H1 (cell line): ENCODE measurements at regions not wholly inside any gene's neighbourhood (a gene's known extent, or its start where the extent isn't known, plus 50 kb on each side); places are given as distances from the start of the nearest gene placed in this dataset.

Experiments
- CTCF ChIA-PET: fragments of 300-600 bp; sonication (Branson Sonifier 250); formaldehyde crosslinking; loops from one replicate; lab custom pipeline; 2021; ENCODE audit not compliant: partially characterized antibody; lab: Charles Lee
- POLR2A ChIA-PET: fragments of 300-600 bp; sonication (Branson Sonifier 250); formaldehyde crosslinking; loops from one replicate; lab custom pipeline; 2021; ENCODE audit warnings: inconsistent platforms; ENCODE audit not compliant: partially characterized antibody; lab: Charles Lee
- DNase-seq, 2 experiments: peaks; one replicate each; pipeline versions ENCODE4 v3.0.0 to v3.0.0-alpha.2; 2010 to 2022; ENCODE audit warnings: low spot score in 2 of 2, low read depth in 1 of 2, mixed read lengths in 1 of 2
- FAIRE-seq: peaks from 2 replicates; lab custom pipeline; 2011; peaks lifted over from hg19 to GRCh38; lab: Jason Lieb, UNC
- H2AFZ ChIP-seq: 2 replicates; pipeline ENCODE4 v1.8.1; 2012; ENCODE audit warnings: low read length, inconsistent platforms
- H2AK5ac ChIP-seq: 2 replicates; pipeline ENCODE4 v1.6.1; 2013; ENCODE audit warnings: low read depth, low read length
- H2BK120ac ChIP-seq: replicated peaks from 2 replicates; pipeline ENCODE3; 2013; ENCODE audit warnings: low read depth, low read length, inconsistent platforms
- H2BK12ac ChIP-seq: 2 replicates; pipeline ENCODE4 v1.6.1; 2013; ENCODE audit warnings: low read depth, low read length
- H2BK15ac ChIP-seq: 2 replicates; pipeline ENCODE4 v1.6.1; 2013; ENCODE audit warnings: low read length
- H2BK20ac ChIP-seq: 2 replicates; pipeline ENCODE4 v1.6.1; 2013; ENCODE audit warnings: low read length
- H2BK5ac ChIP-seq: 2 replicates; pipeline ENCODE4 v1.6.1; 2013; ENCODE audit warnings: low read depth, low read length
- H3K14ac ChIP-seq: 2 replicates; pipeline ENCODE4 v1.6.1; 2013; ENCODE audit warnings: inconsistent platforms; ENCODE audit not compliant: insufficient read length
- H3K18ac ChIP-seq: 2 replicates; pipeline ENCODE4 v1.6.1; 2013; ENCODE audit warnings: low read length; ENCODE audit errors: extremely low read depth
- H3K23ac ChIP-seq: 2 replicates; pipeline ENCODE4 v1.6.1; 2013; ENCODE audit warnings: inconsistent platforms; ENCODE audit not compliant: insufficient read length
- H3K23me2 ChIP-seq: 2 replicates; pipeline ENCODE4 v1.6.1; 2013; ENCODE audit warnings: low read depth, low read length
- H3K27ac ChIP-seq: 2 replicates; pipeline ENCODE4 v1.6.1; 2011; ENCODE audit warnings: low read depth, low read length, inconsistent platforms
- H3K27me3 ChIP-seq, 4 experiments: replicated peaks in 1 of 4; 1 replicate in 1 of 4; 2 replicates in 3 of 4; pipeline versions ENCODE4 v1.6.1 to v1.8.1; 2011 to 2013; ENCODE audit warnings: low read length in 3 of 4, mild to moderate bottlenecking in 3 of 4, inconsistent platforms in 2 of 4, mixed read lengths in 2 of 4, moderate library complexity in 1 of 4; ENCODE audit not compliant: control insufficient read depth in 3 of 4, insufficient read depth in 3 of 4; ENCODE audit errors: extremely low read depth in 1 of 4
- H3K36me3 ChIP-seq, 4 experiments: 2 replicates each; pipeline versions ENCODE4 v1.6.1 to v1.8.1; 2011 to 2013; ENCODE audit warnings: mild to moderate bottlenecking in 4 of 4, low read length in 3 of 4, moderate library complexity in 2 of 4, control low read depth in 1 of 4, inconsistent platforms in 1 of 4; ENCODE audit not compliant: insufficient read depth in 4 of 4, control insufficient read depth in 2 of 4
- H3K4ac ChIP-seq: replicated peaks from 2 replicates; pipeline ENCODE3; 2013; ENCODE audit warnings: low read length, low read depth, mixed read lengths, inconsistent platforms; ENCODE audit not compliant: insufficient read length
- H3K4me1 ChIP-seq, 4 experiments: replicated peaks in 1 of 4; 1 replicate in 1 of 4; 2 replicates in 3 of 4; pipeline versions ENCODE4 v1.6.1 to v1.8.1; 2011 to 2013; ENCODE audit warnings: low read length in 3 of 4, inconsistent platforms in 2 of 4, mixed read lengths in 1 of 4; ENCODE audit not compliant: insufficient read depth in 4 of 4, control insufficient read depth in 3 of 4
- H3K4me2 ChIP-seq, 2 experiments: 2 replicates each; pipeline versions ENCODE4 v1.6.1 to v1.8.1; 2011 to 2013; ENCODE audit warnings: low read depth in 2 of 2, low read length in 2 of 2, control low read depth in 1 of 2, inconsistent platforms in 1 of 2, mild to moderate bottlenecking in 1 of 2; ENCODE audit not compliant: insufficient read depth in 1 of 2
- H3K4me3 ChIP-seq, 4 experiments: fragments of 200-600, 300-600 bp in 1 of 4; sonication (generic), shearing (Covaris generic), sonication (Bioruptor Twin) in 1 of 4; 2 replicates each; pipeline versions ENCODE4 v1.5.1 to v1.8.1; 2011 to 2016; ENCODE audit warnings: low read length in 4 of 4, low read depth in 3 of 4, control low read depth in 2 of 4, inconsistent platforms in 2 of 4, mild to moderate bottlenecking in 2 of 4, mixed read lengths in 1 of 4, moderate library complexity in 1 of 4; ENCODE audit not compliant: insufficient read depth in 2 of 4; ENCODE audit errors: extremely low read depth in 1 of 4
- H3K56ac ChIP-seq: replicated peaks from 2 replicates; pipeline ENCODE3; 2013; ENCODE audit warnings: low read depth, mild to moderate bottlenecking, mixed read lengths, low read length, inconsistent platforms; ENCODE audit not compliant: insufficient read length
- H3K79me1 ChIP-seq: 2 replicates; pipeline ENCODE4 v1.6.1; 2013; ENCODE audit warnings: low read depth, low read length, control low read depth
- H3K79me2 ChIP-seq, 2 experiments: 2 replicates each; pipeline versions ENCODE4 v1.6.1 to v1.8.1; 2012 to 2013; ENCODE audit warnings: low read length in 2 of 2, mild to moderate bottlenecking in 2 of 2, inconsistent platforms in 1 of 2; ENCODE audit not compliant: insufficient read depth in 2 of 2, control insufficient read depth in 1 of 2
- H3K9ac ChIP-seq, 4 experiments: replicated peaks in 1 of 4; 1 replicate in 1 of 4; 2 replicates in 3 of 4; pipeline versions ENCODE4 v1.6.1 to v1.8.1; 2011 to 2013; ENCODE audit warnings: low read depth in 3 of 4, low read length in 3 of 4, control low read depth in 2 of 4, mild to moderate bottlenecking in 2 of 4, moderate library complexity in 2 of 4, inconsistent platforms in 1 of 4; ENCODE audit errors: extremely low read depth in 1 of 4
- H3K9me3 ChIP-seq, 2 experiments: 2 replicates each; pipeline versions ENCODE4 v1.6.1 to v1.8.1; 2012 to 2013; ENCODE audit warnings: mild to moderate bottlenecking in 2 of 2, moderate library complexity in 2 of 2, control low read depth in 1 of 2, inconsistent platforms in 1 of 2, low read depth in 1 of 2, low read length in 1 of 2, mixed read lengths in 1 of 2; ENCODE audit not compliant: insufficient read depth in 2 of 2
- H4K20me1 ChIP-seq, 2 experiments: replicated peaks in 1 of 2; 2 replicates each; pipeline versions ENCODE3 to v1.8.1; 2011 to 2013; ENCODE audit warnings: inconsistent platforms in 2 of 2, low read length in 2 of 2, mild to moderate bottlenecking in 1 of 2; ENCODE audit not compliant: insufficient read depth in 2 of 2, control insufficient read depth in 1 of 2
- H4K5ac ChIP-seq: 2 replicates; pipeline ENCODE4 v1.6.1; 2013; ENCODE audit warnings: low read length, low read depth, mixed read lengths, inconsistent platforms; ENCODE audit not compliant: insufficient read length
- H4K8ac ChIP-seq: 2 replicates; pipeline ENCODE4 v1.8.0; 2013; ENCODE audit warnings: mild to moderate bottlenecking, moderate library complexity, low read length, inconsistent platforms; ENCODE audit not compliant: insufficient read depth; ENCODE audit errors: extremely low read depth
- H4K91ac ChIP-seq: replicated peaks from 2 replicates; pipeline ENCODE3; 2013; ENCODE audit warnings: low read length, mixed read lengths, inconsistent platforms; ENCODE audit not compliant: insufficient read length
- CBX5 ChIP-seq: fragments of 300-800, 300-1000 bp; sonication (generic); IDR thresholded peaks from 2 replicates; pipeline ENCODE4 v1.7.1; 2016; ENCODE audit warnings: antibody characterized with exemption, low read length, low read depth
- CTCF ChIP-seq, 3 experiments: IDR thresholded peaks; 1 replicate in 2 of 3; 2 replicates in 1 of 3; pipeline versions ENCODE4 v1.5.1 to v1.6.1; 2011; ENCODE audit warnings: low read length in 3 of 3, mild to moderate bottlenecking in 3 of 3, inconsistent platforms in 2 of 3, low read depth in 1 of 3, moderate library complexity in 1 of 3; ENCODE audit not compliant: insufficient read depth in 1 of 3; ENCODE audit errors: control extremely low read depth in 1 of 3
- RAD21 ChIP-seq, 2 experiments: IDR thresholded peaks in 1 of 2; conservative IDR thresholded peaks in 1 of 2; 2 replicates each; pipeline ENCODE4 v1.6.1; 2011; ENCODE audit warnings: low read depth in 2 of 2, low read length in 2 of 2, improper control_type of control experiment in 1 of 2, inconsistent platforms in 1 of 2, mild to moderate bottlenecking in 1 of 2, moderate library complexity in 1 of 2
- WGBS, 2 experiments: shearing (Covaris generic) in 1 of 2; methylation state at CpG; one replicate each; pipeline versions ENCODE4 v1.1.6 to v1.1.7; 2013 to 2015; ENCODE audit warnings: low lambda C conversion rate in 2 of 2, mixed read lengths in 2 of 2, inconsistent platforms in 1 of 2, low coverage in 1 of 2, missing lambda C conversion rate in 1 of 2; ENCODE audit not compliant: insufficient replicate concordance in 2 of 2, insufficient coverage in 1 of 2, insufficient read length in 1 of 2; ENCODE audit errors: extremely low coverage in 1 of 2, missing lambda C conversion rate in 1 of 2; 5-methylcytosine and 5-hydroxymethylcytosine counted together

DNA sequence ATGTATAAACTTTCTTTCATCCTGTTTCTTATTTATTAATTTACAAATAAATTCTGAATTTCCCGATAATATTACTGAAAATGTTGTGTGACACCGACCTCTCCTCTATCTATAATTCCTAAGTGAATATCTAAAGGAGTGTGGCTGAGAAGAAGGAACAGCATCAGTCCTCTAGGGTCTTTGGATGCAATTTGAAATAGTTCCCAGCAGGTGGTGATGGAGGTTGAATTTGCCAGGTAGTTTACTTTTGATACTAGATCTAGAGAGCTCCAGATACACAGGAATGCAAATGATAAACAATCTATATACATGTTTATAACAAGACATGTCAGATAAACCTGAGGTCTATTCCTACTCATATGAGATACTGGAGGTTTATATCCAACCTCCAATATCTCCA lies 305.4 kb downstream of the PCDH18 start:
- no peaks in the 10 kb centered on the region for H3K9me3 ChIP-seq
- ChIA-PET CTCF (interaction anchor here (0.6 to 1.7 kb wide), 3 partner anchors 156 to 510 kb away, joined by 3 to 5 read pairs (median 4); no protein-coding TSS in a partner anchor), POLR2A (no interaction called here)
- no peaks in the 10 kb centered on the region for H3K4me1 ChIP-seq
- H4K5ac ChIP-seq, result no peak overlapping the region
- H2BK12ac ChIP-seq, result no peak overlapping the region
- H3K56ac ChIP-seq, result no peak overlapping the region
- 86% methylated on average over 2 of the region's 2 CpGs; no CpG with 5 or more reads in 1 of the 2 experiments for WGBS, 2 experiments
- no peak overlapping the region for H2AK5ac ChIP-seq
- no peak overlapping the region for H2BK15ac ChIP-seq
- no peaks in the 10 kb centered on the region for H3K79me2 ChIP-seq
- H3K9ac ChIP-seq, result no peak overlapping the region
- H3K4me3 ChIP-seq, result no peak overlapping the region
- H3K4ac ChIP-seq, result no peak overlapping the region
- no peaks in the 10 kb centered on the region for H3K23me2 ChIP-seq
- H3K79me1 ChIP-seq, result no peaks in the 10 kb centered on the region
- H4K8ac ChIP-seq, result no peak overlapping the region
- no peaks in the 10 kb centered on the region; a peak in 1 of 8 replicates for H3K36me3 ChIP-seq
- H2BK120ac ChIP-seq, result no peak overlapping the region
- H2BK20ac ChIP-seq, result no peak overlapping the region
- H4K91ac ChIP-seq, result no peak overlapping the region
- H3K4me2 ChIP-seq, result no peak overlapping the region
- H3K27me3 ChIP-seq, result no peaks in the 10 kb centered on the region
- no peak overlapping the region for H2AFZ ChIP-seq
- TF ChIP-seq CBX5 (no peak), CTCF (IDR thresholded peaks at IDR 0.05; ENCODE audit: control extremely low read depth in 1 of 3, insufficient read depth in 1 of 3, low read depth in 1 of 3, low read length in 3 of 3) (peak in 2 of 3 experiments; percentile 13 to 17; a peak in 2 of 4 replicates), RAD21 (IDR thresholded peaks at IDR 0.05 in 1 of 2, conservative IDR thresholded peaks at IDR 0.05 in 1 of 2; ENCODE audit: low read depth in 2 of 2, low read length in 2 of 2) (peak; percentile 43 to 51; a peak in 3 of 4 replicates)
- no peak overlapping the region for H3K18ac ChIP-seq
- FAIRE-seq (no peak), DNase-seq (no peak)
- H2BK5ac ChIP-seq, result no peak overlapping the region
- H3K27ac ChIP-seq, result no peak overlapping the region
- no peak overlapping the region for H3K14ac ChIP-seq
- H3K23ac ChIP-seq, result no peak overlapping the region
- H4K20me1 ChIP-seq, result no peaks in the 10 kb centered on the region
